Activated CD4-positive, alpha-beta memory T cell treated with anti-CD3 and anti-CD28 coated beads, Interleukin-2, amount 10 ng/mL, durations not matched to agents 7 days and 5 days (primary cell): ENCODE measurements at regions not wholly inside any gene's neighbourhood (a gene's known extent, or its start where the extent isn't known, plus 50 kb on each side); places are given as distances from the start of the nearest gene placed in this dataset.

Experiments
- CTCF ChIA-PET: fragments of 350-600 bp; sonication (Branson Sonifier 250); formaldehyde crosslinking; loops from one replicate; lab custom pipeline; 2021; ENCODE audit warnings: antibody characterized with exemption, inconsistent platforms; lab: Charles Lee
- POLR2A ChIA-PET: fragments of 350-600 bp; sonication (Branson Sonifier 250); formaldehyde crosslinking; loops from one replicate; lab custom pipeline; 2021; ENCODE audit warnings: antibody characterized with exemption; lab: Charles Lee
- DNase-seq: peaks from one replicate; pipeline ENCODE4 v3.0.0-alpha.2; 2020
- H3K27ac Mint-ChIP-seq: one replicate; pipeline ENCODE4 v1.8.0; 2021; ENCODE audit warnings: mild to moderate bottlenecking, mixed read lengths
- H3K27me3 Mint-ChIP-seq: one replicate; pipeline ENCODE4 v1.8.0; 2021; ENCODE audit warnings: mixed read lengths
- H3K36me3 Mint-ChIP-seq: one replicate; pipeline ENCODE4 v1.8.0; 2021; ENCODE audit warnings: low read depth, mixed read lengths
- H3K4me1 Mint-ChIP-seq: one replicate; pipeline ENCODE4 v1.8.0; 2021; ENCODE audit warnings: mixed read lengths
- H3K4me3 Mint-ChIP-seq: one replicate; pipeline ENCODE4 v1.8.0; 2021; ENCODE audit warnings: mild to moderate bottlenecking, mixed read lengths
- H3K9me3 Mint-ChIP-seq: one replicate; pipeline ENCODE4 v1.8.0; 2021; ENCODE audit warnings: mixed read lengths

- POLR2A ChIA-PET: no interaction called here
These were observed 599.5 kb downstream of the KCNJ3 start for GRCh38 chr2:155298001-155298400.

GRCh38 chr2:155294358-155294757 is 595.9 kb downstream of the KCNJ3 start:
- no peaks in the 10 kb centered on the region for H3K36me3 Mint-ChIP-seq
- CTCF ChIA-PET: no interaction called here
- POLR2A ChIA-PET: no interaction called here

More at GRCh38 chr2:155298001-155298400, 599.5 kb downstream of the KCNJ3 start:
- Mint-ChIP-seq H3K27me3 (no peaks in the 10 kb centered on the region), H3K9me3 (no peaks in the 10 kb centered on the region), H3K36me3 (no peaks in the 10 kb centered on the region), H3K4me1 (no peaks in the 10 kb centered on the region), H3K4me3 (no peak overlapping the region), H3K27ac (no peak overlapping the region)
- CTCF ChIA-PET: no interaction called here
- DNase-seq: no peak

GRCh38 chr2:155281907-155282306 is 583.4 kb downstream of the KCNJ3 start:
- H3K27ac Mint-ChIP-seq: no peak overlapping the region
- no peaks in the 10 kb centered on the region for H3K27me3 Mint-ChIP-seq
- no peaks in the 10 kb centered on the region for H3K4me1 Mint-ChIP-seq
- CTCF ChIA-PET: no interaction called here
- H3K4me3 Mint-ChIP-seq: no peak overlapping the region
- H3K9me3 Mint-ChIP-seq: no peaks in the 10 kb centered on the region
- POLR2A ChIA-PET: no interaction called here
- H3K36me3 Mint-ChIP-seq: no peaks in the 10 kb centered on the region
- DNase-seq: no peak

More at GRCh38 chr2:155294358-155294757, 595.9 kb downstream of the KCNJ3 start:
- Mint-ChIP-seq H3K4me1 (no peaks in the 10 kb centered on the region), H3K4me3 (no peak overlapping the region), H3K27ac (no peak overlapping the region), H3K9me3 (peaks cover 4% of the 10 kb centered on the region), H3K27me3 (no peaks in the 10 kb centered on the region)
- no peak for DNase-seq

GRCh38 chr2:155273323-155273722 is 574.8 kb downstream of the KCNJ3 start:
- no peaks in the 10 kb centered on the region for H3K4me1 Mint-ChIP-seq
- peaks cover 4% of the 10 kb centered on the region for H3K9me3 Mint-ChIP-seq
- ChIA-PET POLR2A (no interaction called here), CTCF (no interaction called here)
- no peaks in the 10 kb centered on the region for H3K36me3 Mint-ChIP-seq
- no peak overlapping the region for H3K27ac Mint-ChIP-seq
- DNase-seq: no peak
- no peak overlapping the region for H3K4me3 Mint-ChIP-seq
- H3K27me3 Mint-ChIP-seq: no peaks in the 10 kb centered on the region

- no peak overlapping the region for H3K4me3 Mint-ChIP-seq
- H3K27me3 Mint-ChIP-seq: no peaks in the 10 kb centered on the region
- no peaks in the 10 kb centered on the region for H3K36me3 Mint-ChIP-seq
- H3K9me3 Mint-ChIP-seq: peaks cover 3% of the 10 kb centered on the region
- ChIA-PET CTCF (no interaction called here), POLR2A (no interaction called here)
- H3K27ac Mint-ChIP-seq: no peak overlapping the region
- DNase-seq: no peak
- no peaks in the 10 kb centered on the region for H3K4me1 Mint-ChIP-seq
These were observed 568.1 kb downstream of the KCNJ3 start for GRCh38 chr2:155266583-155266982.

GRCh38 chr2:155266109-155266508 is 567.6 kb downstream of the KCNJ3 start:
- no peak overlapping the region for H3K4me3 Mint-ChIP-seq
- CTCF ChIA-PET: no interaction called here

GRCh38 chr2:155256803-155257202 is 558.3 kb downstream of the KCNJ3 start:
- CTCF ChIA-PET: no interaction called here
- no peaks in the 10 kb centered on the region for H3K4me1 Mint-ChIP-seq
- H3K27me3 Mint-ChIP-seq: no peaks in the 10 kb centered on the region
- no peak overlapping the region for H3K27ac Mint-ChIP-seq
- no peaks in the 10 kb centered on the region for H3K9me3 Mint-ChIP-seq
- POLR2A ChIA-PET: no interaction called here
- H3K36me3 Mint-ChIP-seq: no peaks in the 10 kb centered on the region
- no peak for DNase-seq
- no peak overlapping the region for H3K4me3 Mint-ChIP-seq

More at GRCh38 chr2:155266109-155266508, 567.6 kb downstream of the KCNJ3 start:
- H3K9me3 Mint-ChIP-seq: peaks cover 3% of the 10 kb centered on the region
- H3K4me1 Mint-ChIP-seq: no peaks in the 10 kb centered on the region
- H3K27me3 Mint-ChIP-seq: no peaks in the 10 kb centered on the region
- H3K36me3 Mint-ChIP-seq: no peaks in the 10 kb centered on the region
- POLR2A ChIA-PET: no interaction called here
- no peak for DNase-seq
- H3K27ac Mint-ChIP-seq: no peak overlapping the region

GRCh38 chr2:155250800-155251199 is 552.3 kb downstream of the KCNJ3 start:
- POLR2A ChIA-PET: no interaction called here
- H3K27ac Mint-ChIP-seq: no peak overlapping the region

GRCh38 chr2:155240176-155240575 is 541.7 kb downstream of the KCNJ3 start:
- no peak overlapping the region for H3K27ac Mint-ChIP-seq
- CTCF ChIA-PET: no interaction called here
- H3K36me3 Mint-ChIP-seq: no peaks in the 10 kb centered on the region
- no peak for DNase-seq
- H3K9me3 Mint-ChIP-seq: peaks cover 7% of the 10 kb centered on the region
- POLR2A ChIA-PET: no interaction called here
- H3K4me1 Mint-ChIP-seq: no peaks in the 10 kb centered on the region
- H3K4me3 Mint-ChIP-seq: no peak overlapping the region
- H3K27me3 Mint-ChIP-seq: no peaks in the 10 kb centered on the region

More at GRCh38 chr2:155250800-155251199, 552.3 kb downstream of the KCNJ3 start:
- Mint-ChIP-seq H3K27me3 (no peaks in the 10 kb centered on the region), H3K36me3 (no peaks in the 10 kb centered on the region), H3K4me3 (no peak overlapping the region), H3K4me1 (no peaks in the 10 kb centered on the region), H3K9me3 (no peaks in the 10 kb centered on the region)
- no peak for DNase-seq
- CTCF ChIA-PET: no interaction called here

- DNase-seq: no peak
- Mint-ChIP-seq H3K4me3 (no peak overlapping the region), H3K27ac (no peak overlapping the region), H3K9me3 (peaks cover 7% of the 10 kb centered on the region), H3K27me3 (no peaks in the 10 kb centered on the region), H3K4me1 (no peaks in the 10 kb centered on the region), H3K36me3 (no peaks in the 10 kb centered on the region)
- CTCF ChIA-PET: no interaction called here
- POLR2A ChIA-PET: no interaction called here
These were observed 537.2 kb downstream of the KCNJ3 start for GRCh38 chr2:155235710-155236109.

GRCh38 chr2:155223781-155224406 is 525.4 kb downstream of the KCNJ3 start:
- H3K4me1 Mint-ChIP-seq: no peaks in the 10 kb centered on the region
- ChIA-PET CTCF (no interaction called here), POLR2A (no interaction called here)
- DNase-seq: no peak
- H3K27ac Mint-ChIP-seq: no peak overlapping the region
- H3K27me3 Mint-ChIP-seq: no peaks in the 10 kb centered on the region
- no peaks in the 10 kb centered on the region for H3K36me3 Mint-ChIP-seq
- H3K4me3 Mint-ChIP-seq: no peak overlapping the region
- peaks cover 2% of the 10 kb centered on the region for H3K9me3 Mint-ChIP-seq

GRCh38 chr2:155218945-155219344 is 520.5 kb downstream of the KCNJ3 start:
- ChIA-PET CTCF (no interaction called here), POLR2A (no interaction called here)
- H3K36me3 Mint-ChIP-seq: no peaks in the 10 kb centered on the region
- DNase-seq: no peak
- peaks cover 2% of the 10 kb centered on the region for H3K9me3 Mint-ChIP-seq
- no peaks in the 10 kb centered on the region for H3K27me3 Mint-ChIP-seq
- no peak overlapping the region for H3K4me3 Mint-ChIP-seq
- H3K4me1 Mint-ChIP-seq: no peaks in the 10 kb centered on the region
- no peak overlapping the region for H3K27ac Mint-ChIP-seq

- CTCF ChIA-PET: no interaction called here
- POLR2A ChIA-PET: no interaction called here
- Mint-ChIP-seq H3K27ac (no peak overlapping the region), H3K36me3 (no peaks in the 10 kb centered on the region), H3K4me3 (no peak overlapping the region), H3K4me1 (no peaks in the 10 kb centered on the region), H3K27me3 (no peaks in the 10 kb centered on the region), H3K9me3 (peaks cover 2% of the 10 kb centered on the region)
- DNase-seq: no peak
These were observed 519.9 kb downstream of the KCNJ3 start for GRCh38 chr2:155218292-155218924.
